ENCODE measurements at regions not wholly inside any gene's neighbourhood (a gene's known extent, or its start where the extent isn't known, plus 50 kb on each side); places are given as distances from the start of the nearest gene placed in this dataset.

GRCh38 chr3:162195147-162195546 lies 698.5 kb downstream of the OTOL1 start:
- H3K79me2 ChIP-seq (ENCODE audit: insufficient read depth, low read depth, low read length) = no peaks in the 10 kb centered on the region
- no peaks in the 10 kb centered on the region for H3K9me2 ChIP-seq (ENCODE audit: insufficient read depth, low read length)
- H3K4me2 ChIP-seq (ENCODE audit: low read length) = no peak overlapping the region
- H2AFZ ChIP-seq (ENCODE audit: low read length) = no peak overlapping the region
- H3K4me3 ChIP-seq (ENCODE audit: low read depth, low read length, poor library complexity, severe bottlenecking) = no peak overlapping the region
- no peak for DNase-seq (ENCODE audit: low spot score)
- POLR2A ChIA-PET = no interaction called here
- H4K20me1 ChIP-seq (ENCODE audit: insufficient read depth, low read length) = no peaks in the 10 kb centered on the region
- H3K4me1 ChIP-seq (ENCODE audit: insufficient read depth, low read length, poor library complexity, severe bottlenecking) = no peaks in the 10 kb centered on the region
- CTCF ChIA-PET (ENCODE audit: unreplicated experiment) = no interaction called here
- intact Hi-C loops (cut with micrococcal nuclease; ENCODE audit: unreplicated experiment) = no loop called here
- TF ChIP-seq CTCF (conservative IDR thresholded peaks at IDR 0.05; ENCODE audit: low read length) (no peak), EZH2phosphoT487 (IDR thresholded peaks at IDR 0.05; ENCODE audit: borderline replicate concordance, low read depth, low read length) (no peak)
- H3K36me3 ChIP-seq (ENCODE audit: insufficient read depth, low read length) = no peaks in the 10 kb centered on the region
- no peak overlapping the region for H3K27ac ChIP-seq (ENCODE audit: low read depth, low read length, poor library complexity, severe bottlenecking)
- H3K9me3 ChIP-seq (ENCODE audit: low read length) = no peaks in the 10 kb centered on the region
- no TSS peak for BruUV-seq (replicated peaks)

DNA sequence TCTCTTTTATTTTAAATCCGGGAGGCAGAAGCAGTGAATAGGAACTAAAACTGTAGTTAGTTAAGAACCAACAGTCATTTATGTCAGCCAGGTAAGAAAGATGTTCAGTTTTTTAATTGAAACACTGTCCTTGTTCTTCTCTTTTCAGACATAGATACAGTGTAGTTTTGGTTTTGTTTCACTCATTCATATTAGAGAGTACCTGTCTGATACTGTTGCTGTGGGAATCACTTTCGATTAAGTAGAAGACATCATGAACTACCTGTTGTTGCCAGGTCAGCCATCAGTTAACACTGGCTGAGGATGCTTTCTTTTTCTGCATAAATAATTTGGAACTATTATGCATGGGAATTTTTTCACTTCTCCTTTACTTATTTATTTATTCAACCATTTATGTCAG lies 700.4 kb downstream of the OTOL1 start:
- no TSS peak for BruUV-seq (replicated peaks)
- DNase-seq (ENCODE audit: low spot score) = no peak
- ChIA-PET POLR2A (no interaction called here), CTCF (ENCODE audit: unreplicated experiment) (no interaction called here)
- Histone ChIP-seq H3K4me2 (ENCODE audit: low read length) (no peak overlapping the region), H3K9me2 (ENCODE audit: insufficient read depth, low read length) (no peaks in the 10 kb centered on the region), H3K4me1 (ENCODE audit: insufficient read depth, low read length, poor library complexity, severe bottlenecking) (no peaks in the 10 kb centered on the region), H3K27ac (ENCODE audit: low read depth, low read length, poor library complexity, severe bottlenecking) (no peak overlapping the region), H3K4me3 (ENCODE audit: low read depth, low read length, poor library complexity, severe bottlenecking) (no peak overlapping the region), H2AFZ (ENCODE audit: low read length) (no peak overlapping the region), H3K9me3 (ENCODE audit: low read length) (no peaks in the 10 kb centered on the region), H3K36me3 (ENCODE audit: insufficient read depth, low read length) (no peaks in the 10 kb centered on the region), H4K20me1 (ENCODE audit: insufficient read depth, low read length) (no peaks in the 10 kb centered on the region), H3K79me2 (ENCODE audit: insufficient read depth, low read depth, low read length) (no peaks in the 10 kb centered on the region)
- intact Hi-C loops (cut with micrococcal nuclease; ENCODE audit: unreplicated experiment) = no loop called here
- TF ChIP-seq CTCF (conservative IDR thresholded peaks at IDR 0.05; ENCODE audit: low read length) (no peak), EZH2phosphoT487 (IDR thresholded peaks at IDR 0.05; ENCODE audit: borderline replicate concordance, low read depth, low read length) (no peak)

DNA sequence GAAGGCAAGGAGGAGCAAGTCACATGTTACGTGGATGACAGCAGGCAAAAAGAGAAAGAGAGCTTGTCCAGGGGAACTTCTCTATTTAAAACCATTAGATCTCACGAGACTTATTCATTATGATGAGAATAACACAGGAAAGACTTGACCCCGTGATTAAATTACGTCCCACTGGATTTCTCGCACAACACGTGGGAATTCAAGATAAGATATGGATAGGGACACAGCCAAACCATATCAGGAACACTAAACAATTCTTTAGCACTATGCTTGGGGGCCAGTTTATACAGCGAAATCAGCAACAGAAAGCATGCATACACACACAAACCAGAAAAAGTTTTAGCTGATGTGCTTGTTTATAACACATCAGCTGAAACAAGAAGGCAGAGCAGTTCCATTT lies 704.2 kb downstream of the OTOL1 start:
- no peaks in the 10 kb centered on the region for H3K79me2 ChIP-seq (ENCODE audit: insufficient read depth, low read depth, low read length)
- H3K27ac ChIP-seq (ENCODE audit: low read depth, low read length, poor library complexity, severe bottlenecking) = no peak overlapping the region
- no peaks in the 10 kb centered on the region for H3K36me3 ChIP-seq (ENCODE audit: insufficient read depth, low read length)
- H3K9me3 ChIP-seq (ENCODE audit: low read length) = no peaks in the 10 kb centered on the region
- H3K9me2 ChIP-seq (ENCODE audit: insufficient read depth, low read length) = no peaks in the 10 kb centered on the region
- H3K4me3 ChIP-seq (ENCODE audit: low read depth, low read length, poor library complexity, severe bottlenecking) = no peak overlapping the region
- ChIA-PET CTCF (ENCODE audit: unreplicated experiment) (no interaction called here), POLR2A (interaction anchor here (0.7 kb wide), 1 partner anchor 33 kb away, joined by 4 read pairs; no protein-coding TSS in a partner anchor)
- TF ChIP-seq EZH2phosphoT487 (IDR thresholded peaks at IDR 0.05; ENCODE audit: borderline replicate concordance, low read depth, low read length) (no peak), CTCF (conservative IDR thresholded peaks at IDR 0.05; ENCODE audit: low read length) (no peak)
- intact Hi-C loops (cut with micrococcal nuclease; ENCODE audit: unreplicated experiment) = no loop called here
- BruUV-seq (replicated peaks) = no TSS peak
- no peak overlapping the region for H2AFZ ChIP-seq (ENCODE audit: low read length)
- H3K4me2 ChIP-seq (ENCODE audit: low read length) = no peak overlapping the region
- H3K4me1 ChIP-seq (ENCODE audit: insufficient read depth, low read length, poor library complexity, severe bottlenecking) = no peaks in the 10 kb centered on the region
- no peak for DNase-seq (ENCODE audit: low spot score)
- H4K20me1 ChIP-seq (ENCODE audit: insufficient read depth, low read length) = no peaks in the 10 kb centered on the region

Measured in OCI-LY7 (cell line).